IPS-18c (cell line): ENCODE measurements at regions not wholly inside any gene's neighbourhood (a gene's known extent, or its start where the extent isn't known, plus 50 kb on each side); places are given as distances from the start of the nearest gene placed in this dataset.

Source experiments
- H3K4me3 ChIP-seq: 2 replicates; pipeline ENCODE4 v1.7.0; 2013; ENCODE audit warnings: low read depth, mild to moderate bottlenecking, low read length, moderate library complexity; ENCODE audit not compliant: insufficient read depth
- H3K9me3 ChIP-seq: one replicate; pipeline ENCODE4 v1.6.1; 2013; ENCODE audit warnings: mild to moderate bottlenecking, low read length, moderate library complexity; ENCODE audit not compliant: control insufficient read depth, insufficient read depth

DNA sequence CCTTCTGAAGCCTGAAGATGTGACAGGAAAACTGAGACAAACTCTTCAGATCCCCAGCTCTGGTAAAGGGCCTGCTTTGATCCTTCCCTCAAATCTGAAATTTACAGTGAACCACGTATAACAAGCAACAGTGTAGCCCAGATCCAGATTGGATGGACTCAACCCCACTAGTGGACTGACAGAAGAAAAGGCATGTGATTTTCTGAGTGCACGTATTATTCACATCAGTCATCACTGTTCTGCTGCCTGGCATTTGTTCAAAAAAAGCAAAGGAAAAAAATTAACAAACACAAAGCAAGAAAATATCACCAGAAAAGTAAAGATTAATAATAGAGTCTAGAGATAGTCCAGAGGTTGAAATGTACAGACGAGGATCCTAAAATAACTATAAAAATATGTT lies 87.6 kb downstream of the CYRIA start:
- H3K9me3 ChIP-seq = peaks cover 2% of the 10 kb centered on the region
- H3K4me3 ChIP-seq = no peak overlapping the region

DNA sequence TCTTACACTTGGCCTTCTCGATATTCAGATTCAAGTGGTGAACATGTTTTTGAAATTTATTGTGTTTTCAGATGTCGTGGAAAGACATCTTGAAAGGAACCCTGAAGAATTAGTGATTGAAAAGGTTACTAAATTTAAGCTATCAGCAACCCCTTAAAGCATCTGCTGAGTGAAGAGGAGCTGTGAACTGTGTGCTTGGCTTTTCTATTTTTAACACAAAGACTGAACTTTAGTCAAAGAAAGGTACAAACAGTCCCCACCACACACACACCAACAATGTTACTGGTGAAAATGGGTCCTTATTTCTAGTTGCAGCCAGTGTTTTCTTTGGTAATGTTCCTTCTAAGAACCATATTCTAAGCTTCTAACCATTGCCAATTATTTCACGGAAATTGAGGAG lies 95.1 kb downstream of the CYRIA start:
- no peak overlapping the region for H3K4me3 ChIP-seq

DNA sequence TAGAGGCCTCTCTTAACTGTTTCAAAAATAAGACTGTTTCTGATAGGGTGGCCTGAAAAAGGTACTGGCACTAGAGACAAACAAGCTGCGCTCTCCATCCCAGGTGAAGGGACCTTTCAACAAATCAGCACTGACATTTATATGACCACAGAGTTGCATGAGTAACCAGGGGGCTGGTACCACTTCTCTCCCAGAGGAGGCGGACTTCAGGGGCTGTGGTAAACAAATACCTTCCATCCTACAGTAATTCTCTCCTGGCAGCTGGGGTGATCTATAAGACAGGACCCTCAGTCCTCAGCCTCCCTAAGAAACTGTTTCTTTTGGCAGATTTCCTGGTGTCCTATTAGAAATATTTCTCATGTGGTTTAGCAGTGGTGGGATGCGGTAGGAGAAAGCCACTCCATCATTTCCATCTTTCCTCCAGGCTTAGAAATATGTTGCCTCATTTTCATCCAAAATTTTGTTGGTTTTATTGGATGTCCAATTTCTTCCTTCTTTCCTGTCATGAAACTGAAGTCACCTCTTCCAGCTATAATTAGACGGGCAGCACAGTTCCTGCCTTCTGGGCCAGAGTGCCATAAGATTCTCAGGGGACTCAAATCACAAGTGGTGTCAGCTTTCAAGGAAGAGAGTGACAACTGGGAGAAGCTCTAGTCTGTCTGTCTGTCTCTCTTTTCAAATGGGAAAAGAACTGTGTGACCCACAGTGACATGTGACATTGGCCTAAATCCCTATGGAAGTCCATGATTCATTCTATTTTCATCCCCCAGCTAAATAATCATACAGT lies 96.4 kb downstream of the CYRIA start:
- Histone ChIP-seq H3K4me3 (no peak overlapping the region), H3K9me3 (no peaks in the 10 kb centered on the region)

More for the DNA sequence above, 95.1 kb downstream of the CYRIA start:
- H3K9me3 ChIP-seq = peaks cover 2% of the 10 kb centered on the region

DNA sequence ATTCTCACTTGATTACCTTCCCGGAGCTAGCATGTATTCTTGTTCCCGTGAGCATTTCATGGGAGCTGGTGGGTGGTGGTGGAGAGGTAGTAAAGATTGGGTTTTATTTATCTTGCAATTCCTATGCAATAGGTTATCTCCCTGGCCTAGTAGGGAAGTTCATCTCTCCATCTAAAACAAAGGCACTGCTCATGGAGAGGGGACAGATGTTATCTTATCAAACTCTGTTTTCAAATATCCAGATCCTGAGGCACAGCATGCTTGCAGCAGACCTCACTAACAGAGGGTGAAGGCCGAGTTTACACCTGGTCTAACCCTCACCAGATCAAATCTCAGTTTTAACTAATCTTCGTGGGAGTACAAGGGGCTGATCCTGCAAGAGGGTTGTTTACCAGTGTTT lies 98.9 kb downstream of the CYRIA start:
- no peaks in the 10 kb centered on the region for H3K9me3 ChIP-seq
- H3K4me3 ChIP-seq = no peak overlapping the region

DNA sequence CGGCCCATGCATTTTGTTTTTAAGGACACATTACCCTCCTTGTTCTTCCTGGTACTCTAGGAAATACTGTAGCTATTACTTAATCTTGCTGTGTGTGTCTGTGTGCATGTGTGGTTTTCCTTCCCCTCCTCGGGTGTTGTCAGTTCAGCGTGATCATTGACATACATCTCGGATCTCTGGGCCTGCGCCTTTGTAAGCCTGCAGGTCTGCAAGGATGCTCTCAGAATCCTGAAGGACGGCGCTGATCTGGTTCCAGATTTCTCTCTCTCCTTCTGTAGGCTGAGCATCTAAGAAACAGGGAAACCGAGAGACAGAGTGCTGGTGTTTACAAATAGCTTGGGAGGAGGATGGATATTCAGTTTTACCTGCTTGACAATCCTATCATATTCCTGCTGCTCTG lies 100.2 kb downstream of the CYRIA start:
- H3K9me3 ChIP-seq = no peaks in the 10 kb centered on the region

DNA sequence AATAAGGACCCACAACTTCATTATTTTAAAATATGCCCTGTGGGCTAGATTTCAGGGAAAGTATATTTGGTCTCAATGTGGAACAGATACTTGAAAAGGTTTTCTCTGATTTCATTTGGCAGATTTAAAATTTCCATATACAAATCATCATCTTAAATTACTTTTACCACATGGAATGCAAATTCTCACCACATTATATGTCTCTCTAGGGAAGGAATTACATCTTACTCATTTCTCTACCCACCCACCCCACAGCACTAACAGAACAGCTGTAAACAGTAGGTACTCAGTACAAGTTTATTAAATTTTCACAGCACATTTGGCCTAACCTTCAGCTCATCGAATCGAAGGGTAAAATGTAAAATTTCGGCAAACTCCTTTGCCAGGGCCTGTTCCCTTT lies 104.0 kb downstream of the CYRIA start:
- Histone ChIP-seq H3K4me3 (no peak overlapping the region), H3K9me3 (no peaks in the 10 kb centered on the region)

More for the DNA sequence above, 100.2 kb downstream of the CYRIA start:
- H3K4me3 ChIP-seq = no peak overlapping the region

DNA sequence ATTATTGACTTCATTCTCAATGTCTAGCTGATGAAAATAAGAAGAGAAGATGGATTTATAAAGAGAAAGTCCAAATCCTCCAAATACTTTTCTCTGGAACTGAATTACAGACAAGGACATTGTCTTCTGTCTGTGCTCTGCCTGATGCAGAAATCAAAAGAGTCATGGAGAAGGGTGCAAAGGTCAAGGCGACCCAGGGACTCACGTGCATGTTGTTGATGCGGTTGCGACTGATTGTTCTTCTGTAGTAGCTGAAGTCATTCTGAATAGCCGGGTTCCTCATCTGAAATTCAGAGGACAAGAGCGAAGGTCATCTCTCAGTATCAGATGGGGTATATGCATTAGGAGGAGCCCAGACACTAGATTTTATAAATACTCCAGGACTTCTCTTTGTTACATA lies 104.4 kb downstream of the CYRIA start:
- Histone ChIP-seq H3K9me3 (no peaks in the 10 kb centered on the region), H3K4me3 (no peak overlapping the region)

DNA sequence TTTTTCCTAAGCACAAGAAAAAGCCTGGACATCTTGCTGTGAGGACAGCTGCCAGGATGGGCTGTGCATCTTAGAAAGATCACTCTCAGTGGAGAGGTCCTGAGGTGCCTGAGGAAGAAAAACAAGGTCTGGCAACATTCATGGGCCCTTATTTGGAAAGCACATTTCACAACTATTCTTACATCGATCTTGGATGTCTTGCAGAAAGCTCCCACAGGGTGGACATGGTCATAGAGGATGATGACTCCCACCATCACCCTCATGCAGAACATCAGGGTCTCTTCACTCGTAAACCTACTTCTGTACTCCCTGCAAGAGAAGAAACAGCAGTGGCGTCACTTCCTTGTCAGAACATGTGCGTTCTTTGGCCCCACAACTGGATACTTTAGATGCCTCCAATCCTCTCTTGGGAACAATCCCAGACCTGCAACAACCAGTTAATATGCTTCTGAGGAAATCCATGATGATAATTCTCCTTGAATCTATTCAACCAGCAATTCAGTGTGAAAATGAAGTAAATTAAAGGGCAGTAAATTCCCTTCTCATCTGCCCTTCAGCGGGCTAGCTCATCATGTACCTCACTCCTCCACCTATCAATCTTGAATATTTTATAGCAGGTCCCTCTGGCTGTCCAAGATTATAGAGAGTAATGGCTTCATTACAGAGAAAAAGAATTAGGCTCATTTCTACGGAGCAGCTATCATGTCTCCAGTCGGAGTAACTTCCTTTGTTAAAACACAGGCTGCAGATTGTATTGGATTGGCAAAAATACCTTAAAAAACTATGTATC lies 106.2 kb downstream of the CYRIA start:
- no peaks in the 10 kb centered on the region for H3K9me3 ChIP-seq
- H3K4me3 ChIP-seq = no peak overlapping the region

DNA sequence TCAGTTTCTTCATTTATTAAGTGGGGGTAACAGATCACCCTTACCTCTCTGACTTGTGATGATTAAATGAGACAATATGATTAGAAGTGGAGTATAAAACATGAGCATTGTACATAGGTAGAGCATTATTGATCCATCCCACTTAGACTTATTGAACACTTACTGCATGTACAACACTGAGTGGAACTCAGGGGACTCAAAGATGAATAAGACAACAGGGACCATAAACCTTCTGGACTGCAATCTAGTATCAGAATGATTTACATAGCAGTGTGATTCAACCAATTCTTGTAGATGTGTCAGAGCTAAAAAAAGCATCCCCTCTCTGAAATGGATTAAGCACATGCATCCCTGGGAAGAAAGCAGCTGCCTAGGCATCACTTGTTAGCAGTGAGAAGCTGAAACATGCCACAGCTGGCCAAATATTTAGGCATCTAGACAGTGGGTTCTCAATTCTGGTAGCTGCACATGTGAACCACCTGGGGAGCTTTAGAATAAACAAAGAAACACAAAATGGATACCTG lies 111.5 kb downstream of the CYRIA start:
- H3K4me3 ChIP-seq = no peak overlapping the region
- no peaks in the 10 kb centered on the region for H3K9me3 ChIP-seq

DNA sequence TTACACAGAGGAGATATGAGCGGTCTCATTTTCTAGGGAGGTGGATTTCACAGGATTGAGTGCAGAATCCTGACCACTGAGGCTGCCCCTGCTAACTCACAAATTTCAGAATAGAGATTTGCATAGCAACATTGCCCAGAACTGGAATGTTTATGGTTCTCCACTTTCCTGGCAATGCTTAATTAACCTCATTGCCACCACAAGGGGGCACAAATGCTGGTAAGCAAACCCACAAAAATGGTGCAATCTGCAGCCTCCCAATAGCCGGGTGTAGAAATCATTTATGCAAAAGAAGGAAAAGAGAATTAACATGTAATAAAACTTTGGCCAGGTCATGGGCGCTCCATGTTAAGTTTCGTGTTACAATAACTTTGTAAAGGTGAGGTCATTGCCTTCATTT lies 112.4 kb downstream of the CYRIA start:
- no peaks in the 10 kb centered on the region for H3K9me3 ChIP-seq
- H3K4me3 ChIP-seq = no peak overlapping the region

DNA sequence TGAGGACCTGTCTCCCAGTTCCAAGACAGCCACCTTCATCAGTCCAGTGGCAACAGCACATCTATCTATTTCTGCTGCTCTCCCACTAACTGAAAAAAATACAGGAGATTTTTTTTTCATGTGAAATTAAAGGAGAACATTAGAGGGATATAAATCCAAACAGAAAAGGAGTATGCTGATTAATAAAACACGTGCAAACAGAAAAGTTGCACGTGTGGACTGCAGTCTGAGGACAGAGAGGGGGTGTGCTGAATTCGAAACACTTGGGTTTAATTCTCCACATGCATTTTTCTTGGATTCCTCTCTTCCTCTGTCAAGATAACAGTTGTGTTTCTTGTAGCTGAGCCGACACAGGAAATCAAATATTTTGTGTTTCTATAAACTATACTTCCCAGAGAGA lies 113.4 kb downstream of the CYRIA start:
- Histone ChIP-seq H3K9me3 (no peaks in the 10 kb centered on the region), H3K4me3 (no peak overlapping the region)

DNA sequence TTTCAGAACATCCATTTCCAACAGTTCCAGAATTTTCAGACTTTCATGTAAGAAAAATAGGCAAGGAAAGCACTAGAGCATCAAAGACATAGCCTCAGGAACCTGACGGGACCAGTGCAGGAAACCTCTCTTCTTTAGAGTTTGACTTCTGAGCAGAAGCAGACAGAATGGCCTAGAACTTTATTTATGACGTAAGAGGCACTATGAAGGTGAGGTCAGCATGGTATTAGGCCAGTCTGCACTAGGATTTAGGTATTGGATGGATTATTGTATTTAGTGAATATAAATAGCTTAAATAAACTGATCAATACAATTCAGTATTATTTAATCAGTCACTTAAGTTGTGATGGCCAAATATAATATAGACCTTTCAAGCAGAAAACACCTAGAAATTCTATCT lies 117.6 kb downstream of the CYRIA start:
- no peak overlapping the region for H3K4me3 ChIP-seq

DNA sequence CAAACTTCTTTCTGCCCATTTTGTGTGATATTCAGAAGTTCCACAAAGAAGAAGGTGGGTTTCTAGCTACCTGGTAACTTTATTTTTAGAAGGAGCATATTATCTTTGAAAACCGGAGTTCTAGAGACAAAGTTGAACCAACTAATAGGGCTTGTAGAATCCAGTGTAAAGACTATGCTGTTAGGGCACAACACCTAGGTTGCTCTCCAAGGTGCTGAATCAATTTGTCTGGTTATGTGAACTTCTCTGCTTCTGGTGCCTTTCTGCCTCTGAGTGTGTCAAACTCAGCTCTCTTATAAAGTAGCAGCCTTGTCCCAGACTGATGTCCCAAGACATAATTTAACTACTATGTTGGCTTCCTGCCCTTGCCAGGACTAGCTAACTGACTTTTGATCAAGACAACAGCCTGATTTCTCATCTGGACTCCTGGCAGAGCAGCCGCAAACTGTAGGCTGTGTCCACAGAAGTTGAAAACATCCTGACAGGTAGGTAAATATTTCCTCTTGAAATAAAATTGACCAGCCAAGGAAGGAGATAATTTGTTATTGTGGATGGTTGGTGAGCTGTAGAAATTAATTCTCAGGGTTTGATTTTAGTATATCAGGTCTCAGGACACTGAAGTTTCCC lies 119.4 kb downstream of the CYRIA start:
- H3K4me3 ChIP-seq = no peak overlapping the region
- no peaks in the 10 kb centered on the region for H3K9me3 ChIP-seq

More for the DNA sequence above, 117.6 kb downstream of the CYRIA start:
- H3K9me3 ChIP-seq = no peaks in the 10 kb centered on the region

DNA sequence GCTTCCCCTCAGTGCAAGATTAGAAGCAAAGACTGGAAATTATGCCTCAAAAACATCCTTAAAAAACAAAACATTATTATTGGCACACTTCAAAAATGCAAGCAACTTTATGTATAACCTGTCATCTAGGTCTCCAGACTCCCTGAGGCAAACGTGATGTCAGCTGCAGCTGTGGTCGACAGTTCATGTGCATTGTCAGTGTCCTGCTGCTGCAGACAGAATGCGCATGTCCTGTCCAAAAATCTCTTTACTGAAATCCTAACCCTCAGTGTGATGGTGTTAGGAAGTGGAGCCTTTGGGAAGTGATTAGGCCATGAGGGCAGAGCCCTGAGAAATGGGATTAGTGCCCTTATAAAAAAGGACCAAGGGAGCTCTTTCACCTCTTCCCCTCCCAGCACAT lies 126.9 kb downstream of the CYRIA start:
- Histone ChIP-seq H3K9me3 (no peaks in the 10 kb centered on the region), H3K4me3 (no peak overlapping the region)

DNA sequence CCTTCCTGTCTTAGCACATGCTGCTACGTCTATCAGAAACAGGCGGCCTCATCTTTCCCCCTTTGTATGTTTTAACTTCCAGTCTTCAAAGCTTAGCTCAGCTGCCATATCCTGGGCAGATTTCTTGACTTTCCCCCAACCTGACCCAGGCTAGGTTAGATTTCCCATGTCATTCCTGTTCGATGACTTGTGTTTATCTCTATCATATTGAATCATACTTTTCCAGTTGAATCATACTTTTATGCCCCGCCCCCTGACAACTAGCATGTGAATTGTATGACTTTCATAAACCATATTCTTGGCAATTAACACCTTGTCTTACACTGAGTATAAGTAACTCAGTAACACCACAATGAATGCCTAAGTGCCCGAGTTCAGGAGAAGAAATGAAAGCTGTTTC lies 128.3 kb downstream of the CYRIA start:
- Histone ChIP-seq H3K9me3 (no peaks in the 10 kb centered on the region), H3K4me3 (no peak overlapping the region)

DNA sequence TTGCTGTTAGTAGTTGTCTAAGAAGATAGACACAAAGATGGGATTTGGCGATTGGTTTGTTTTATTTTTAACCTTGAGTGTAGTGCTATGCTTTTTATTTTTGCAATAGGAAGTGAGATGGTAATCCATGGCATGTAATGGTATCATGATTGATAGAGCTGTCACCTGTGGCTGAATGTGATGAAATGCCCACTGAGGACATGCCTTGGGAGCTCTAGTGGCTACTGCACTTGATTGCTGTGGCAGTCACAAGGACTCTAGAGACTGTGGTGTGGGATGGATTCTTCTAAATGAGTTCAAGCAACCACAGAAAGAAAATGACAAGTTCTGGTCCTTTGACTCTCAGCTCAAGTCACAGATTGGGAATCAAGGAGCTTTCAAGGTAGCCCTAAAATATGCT lies 139.4 kb downstream of the CYRIA start:
- H3K4me3 ChIP-seq = no peak overlapping the region
- no peaks in the 10 kb centered on the region for H3K9me3 ChIP-seq

DNA sequence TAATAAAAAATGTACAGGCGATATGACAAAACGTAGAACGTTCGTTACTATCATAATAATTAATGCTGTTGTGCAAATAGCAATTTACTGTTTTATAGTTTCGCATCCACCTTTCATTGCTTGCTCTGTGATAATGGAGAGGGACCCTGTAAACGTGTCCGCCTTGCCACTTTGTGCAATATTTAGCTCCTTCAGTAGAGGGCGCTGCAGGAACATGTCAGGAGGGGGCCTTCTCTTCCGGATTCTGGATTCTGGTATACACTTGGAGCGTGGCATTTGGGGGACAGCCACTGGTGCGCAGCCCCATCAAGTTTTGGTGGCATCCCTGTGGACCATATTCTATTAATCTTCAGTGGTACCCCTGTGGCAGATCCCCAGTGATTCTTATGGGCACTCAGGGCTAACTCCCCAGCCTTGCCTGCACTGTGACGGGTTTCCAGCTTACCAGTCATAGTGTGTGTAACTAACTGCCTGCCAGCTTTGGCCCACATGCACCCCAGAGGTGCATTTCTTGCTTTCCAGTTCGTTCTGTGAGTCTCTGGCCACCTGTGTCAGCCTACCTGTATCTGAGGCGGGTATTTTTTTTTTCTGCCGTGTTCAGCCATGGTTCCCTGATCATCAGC lies 140.3 kb downstream of the CYRIA start:
- Histone ChIP-seq H3K9me3 (no peaks in the 10 kb centered on the region), H3K4me3 (no peak overlapping the region)
